ENCODE measurements at regions not wholly inside any gene's neighbourhood (a gene's known extent, or its start where the extent isn't known, plus 50 kb on each side); places are given as distances from the start of the nearest gene placed in this dataset.
"Not testable (repeated sequence)": the region's sequence is repeated elsewhere in the genome, so short reads cannot be mapped to it uniquely, and the experiment has no call there.

DNA sequence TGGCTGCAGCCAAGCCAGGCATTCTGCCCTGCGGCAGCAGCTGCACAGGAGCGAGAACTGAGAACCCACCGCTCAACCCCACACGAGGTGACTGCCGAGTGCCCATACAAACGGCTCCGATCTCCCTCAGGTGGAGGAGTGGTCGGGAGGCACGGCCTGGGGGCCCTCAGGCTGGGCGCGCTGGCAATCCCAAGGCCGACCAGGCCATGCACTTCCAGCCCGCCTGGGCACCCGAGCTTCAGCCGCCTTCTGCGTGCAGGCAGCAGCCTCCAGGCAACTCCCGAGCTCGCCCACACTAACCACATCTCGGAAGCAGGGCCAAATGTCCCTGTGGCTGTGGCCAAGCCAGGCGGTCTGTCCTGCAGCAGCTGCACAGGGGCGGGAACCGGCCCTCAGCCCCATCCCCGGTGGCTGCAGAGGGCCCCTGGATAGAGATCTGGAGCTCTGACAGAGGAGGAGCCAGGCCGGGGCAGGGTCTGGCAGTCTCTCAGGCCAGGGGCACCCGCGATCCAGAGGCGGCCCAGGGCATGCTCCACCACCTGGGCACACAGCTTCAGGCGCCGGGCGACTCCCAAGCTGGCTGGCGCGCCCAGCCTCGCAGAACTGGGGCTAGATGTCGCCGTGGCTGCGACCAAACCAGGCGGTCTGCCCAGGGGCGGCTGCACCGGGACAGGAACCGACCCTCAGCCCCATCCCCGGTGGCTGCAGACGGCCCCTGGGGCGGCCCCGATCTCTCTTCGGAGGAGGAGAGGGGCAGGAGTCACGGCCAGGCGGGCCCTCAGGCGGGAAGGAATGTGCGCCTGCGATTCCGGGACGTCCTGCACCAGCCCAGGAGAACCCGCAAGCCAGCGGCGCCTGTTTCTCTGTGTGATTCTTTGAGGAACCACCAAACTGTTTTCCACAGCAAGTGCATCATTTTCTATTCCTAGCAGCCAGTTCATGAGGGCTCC lies 538.0 kb downstream of the CWH43 start:
- intact Hi-C loops (cut with micrococcal nuclease); H3K4me3 Mint-ChIP-seq; DNase-seq (ENCODE audit: low spot score); H3K27ac Mint-ChIP-seq; H3K36me3 Mint-ChIP-seq (ENCODE audit: low read depth); H3K9me3 Mint-ChIP-seq; H3K27me3 Mint-ChIP-seq (ENCODE audit: insufficient read depth); H3K4me1 Mint-ChIP-seq (ENCODE audit: low read depth): not testable (repeated sequence)

GRCh38 chr4:49558916-49559676 lies 573.0 kb downstream of the CWH43 start:
- H3K27ac Mint-ChIP-seq; H3K4me1 Mint-ChIP-seq (ENCODE audit: low read depth); H3K4me3 Mint-ChIP-seq; DNase-seq (ENCODE audit: low spot score); H3K36me3 Mint-ChIP-seq (ENCODE audit: low read depth); intact Hi-C loops (cut with micrococcal nuclease); H3K27me3 Mint-ChIP-seq (ENCODE audit: insufficient read depth): not testable (repeated sequence)
- H3K9me3 Mint-ChIP-seq = peaks cover 24% of the 10 kb centered on the region

GRCh38 chr4:49560131-49560816 lies 574.2 kb downstream of the CWH43 start:
- DNase-seq (ENCODE audit: low spot score); H3K4me1 Mint-ChIP-seq (ENCODE audit: low read depth); H3K4me3 Mint-ChIP-seq; H3K27ac Mint-ChIP-seq; H3K27me3 Mint-ChIP-seq (ENCODE audit: insufficient read depth); intact Hi-C loops (cut with micrococcal nuclease); H3K36me3 Mint-ChIP-seq (ENCODE audit: low read depth): not testable (repeated sequence)
- peaks cover 20% of the 10 kb centered on the region for H3K9me3 Mint-ChIP-seq

DNA sequence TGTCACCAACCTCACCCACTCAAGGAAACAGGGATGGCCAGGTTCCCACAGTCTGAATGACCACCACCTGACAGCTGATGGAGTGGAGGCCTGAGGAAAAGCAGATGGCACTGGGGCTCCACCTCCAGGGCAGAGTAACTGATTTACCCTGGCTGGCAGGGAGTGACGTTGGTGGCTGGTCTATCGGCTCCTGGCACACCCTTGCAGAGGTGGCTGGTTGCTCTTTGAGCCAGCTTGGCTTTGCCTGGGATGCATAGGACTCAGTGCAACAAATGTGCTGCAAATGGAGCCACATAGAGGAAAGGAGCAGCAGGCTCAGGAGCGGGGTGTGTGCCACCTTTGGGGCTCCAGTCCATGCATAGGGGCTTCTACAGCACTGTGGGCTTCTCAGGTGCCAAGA lies 574.8 kb downstream of the CWH43 start:
- intact Hi-C loops (cut with micrococcal nuclease); DNase-seq (ENCODE audit: low spot score); H3K4me3 Mint-ChIP-seq: not testable (repeated sequence)

GRCh38 chr4:49570248-49570647 lies 584.2 kb downstream of the CWH43 start:
- H3K27ac Mint-ChIP-seq; H3K4me3 Mint-ChIP-seq; DNase-seq (ENCODE audit: low spot score); H3K36me3 Mint-ChIP-seq (ENCODE audit: low read depth); intact Hi-C loops (cut with micrococcal nuclease); H3K27me3 Mint-ChIP-seq (ENCODE audit: insufficient read depth); H3K4me1 Mint-ChIP-seq (ENCODE audit: low read depth): not testable (repeated sequence)
- peaks cover 49% of the 10 kb centered on the region for H3K9me3 Mint-ChIP-seq

More for the DNA sequence above, 574.8 kb downstream of the CWH43 start:
- H3K9me3 Mint-ChIP-seq = peaks cover 20% of the 10 kb centered on the region
- H3K4me1 Mint-ChIP-seq (ENCODE audit: low read depth); H3K27me3 Mint-ChIP-seq (ENCODE audit: insufficient read depth); H3K27ac Mint-ChIP-seq; H3K36me3 Mint-ChIP-seq (ENCODE audit: low read depth): not testable (repeated sequence)

GRCh38 chr4:49573666-49574215 lies 587.7 kb downstream of the CWH43 start:
- H3K27me3 Mint-ChIP-seq (ENCODE audit: insufficient read depth); H3K4me1 Mint-ChIP-seq (ENCODE audit: low read depth); intact Hi-C loops (cut with micrococcal nuclease); H3K4me3 Mint-ChIP-seq; H3K36me3 Mint-ChIP-seq (ENCODE audit: low read depth); H3K27ac Mint-ChIP-seq; DNase-seq (ENCODE audit: low spot score): not testable (repeated sequence)
- peaks cover 58% of the 10 kb centered on the region for H3K9me3 Mint-ChIP-seq

- H3K4me3 Mint-ChIP-seq; H3K36me3 Mint-ChIP-seq (ENCODE audit: low read depth); H3K4me1 Mint-ChIP-seq (ENCODE audit: low read depth); intact Hi-C loops (cut with micrococcal nuclease); H3K27ac Mint-ChIP-seq; DNase-seq (ENCODE audit: low spot score); H3K27me3 Mint-ChIP-seq (ENCODE audit: insufficient read depth): not testable (repeated sequence)
- H3K9me3 Mint-ChIP-seq = peaks cover 60% of the 10 kb centered on the region
Measured at GRCh38 chr4:49575250-49575649, 589.2 kb downstream of the CWH43 start.

- H3K27ac Mint-ChIP-seq; H3K4me3 Mint-ChIP-seq; intact Hi-C loops (cut with micrococcal nuclease); H3K4me1 Mint-ChIP-seq (ENCODE audit: low read depth); H3K27me3 Mint-ChIP-seq (ENCODE audit: insufficient read depth); DNase-seq (ENCODE audit: low spot score); H3K36me3 Mint-ChIP-seq (ENCODE audit: low read depth): not testable (repeated sequence)
- H3K9me3 Mint-ChIP-seq = peaks cover 45% of the 10 kb centered on the region
Measured at GRCh38 chr4:49578371-49578770, 592.3 kb downstream of the CWH43 start.

DNA sequence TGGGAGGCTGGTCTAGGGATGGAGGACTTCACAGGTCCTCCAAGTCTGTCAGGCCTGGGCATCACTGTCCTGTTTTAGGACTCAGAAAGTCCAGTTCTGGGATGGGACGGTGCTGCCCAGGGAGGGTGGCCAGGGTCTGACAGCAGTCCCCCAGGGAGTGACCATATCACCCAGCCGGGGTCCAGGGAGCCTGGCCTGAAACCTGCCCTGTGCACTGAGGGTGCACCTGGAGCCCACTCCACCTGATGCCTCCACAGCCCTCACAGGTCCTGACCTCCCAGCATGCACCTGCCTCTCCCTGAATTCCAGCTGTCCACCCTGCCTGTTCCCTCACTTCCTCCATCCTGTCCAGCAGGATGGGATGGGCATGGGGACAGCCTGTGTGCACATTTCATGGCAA lies 592.8 kb downstream of the CWH43 start:
- DNase-seq (ENCODE audit: low spot score); H3K27me3 Mint-ChIP-seq (ENCODE audit: insufficient read depth); H3K36me3 Mint-ChIP-seq (ENCODE audit: low read depth); H3K4me1 Mint-ChIP-seq (ENCODE audit: low read depth); H3K4me3 Mint-ChIP-seq; H3K27ac Mint-ChIP-seq; intact Hi-C loops (cut with micrococcal nuclease): not testable (repeated sequence)
- peaks cover 44% of the 10 kb centered on the region for H3K9me3 Mint-ChIP-seq

- intact Hi-C loops (cut with micrococcal nuclease) = not testable (repeated sequence)
Measured at GRCh38 chr4:49580166-49580565, 594.1 kb downstream of the CWH43 start.

DNA sequence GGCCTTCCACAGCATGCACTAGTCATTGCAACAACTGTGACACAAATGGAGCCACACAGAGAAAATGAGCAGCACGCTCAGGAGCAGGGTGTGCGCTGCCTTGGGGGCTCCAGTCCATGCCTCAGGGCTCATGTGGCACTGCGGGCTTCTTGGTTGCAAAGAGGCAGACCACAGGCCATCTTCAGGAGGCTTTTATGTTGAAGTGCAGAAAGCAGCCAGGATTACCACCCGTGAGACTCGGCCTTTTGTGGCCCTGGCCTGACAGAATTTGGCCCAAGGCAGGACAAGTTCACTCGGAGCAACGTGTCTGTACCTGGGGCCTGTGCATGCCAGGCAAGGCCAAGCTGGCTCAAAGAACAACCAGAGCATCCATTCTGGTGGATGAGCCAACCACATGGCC lies 602.3 kb downstream of the CWH43 start:
- peaks cover 10% of the 10 kb centered on the region for H3K9me3 Mint-ChIP-seq
- H3K4me1 Mint-ChIP-seq (ENCODE audit: low read depth); H3K4me3 Mint-ChIP-seq: not testable (repeated sequence)

More at GRCh38 chr4:49580166-49580565, 594.1 kb downstream of the CWH43 start:
- not testable (repeated sequence) for H3K36me3 Mint-ChIP-seq (ENCODE audit: low read depth); DNase-seq (ENCODE audit: low spot score); H3K27me3 Mint-ChIP-seq (ENCODE audit: insufficient read depth); H3K4me1 Mint-ChIP-seq (ENCODE audit: low read depth); H3K27ac Mint-ChIP-seq; H3K4me3 Mint-ChIP-seq
- H3K9me3 Mint-ChIP-seq = peaks cover 37% of the 10 kb centered on the region

GRCh38 chr4:49618436-49618835 lies 632.4 kb downstream of the CWH43 start:
- DNase-seq (ENCODE audit: low spot score); H3K4me1 Mint-ChIP-seq (ENCODE audit: low read depth); H3K4me3 Mint-ChIP-seq; H3K27ac Mint-ChIP-seq; H3K27me3 Mint-ChIP-seq (ENCODE audit: insufficient read depth); H3K36me3 Mint-ChIP-seq (ENCODE audit: low read depth); intact Hi-C loops (cut with micrococcal nuclease); H3K9me3 Mint-ChIP-seq: not testable (repeated sequence)

More for the DNA sequence above, 602.3 kb downstream of the CWH43 start:
- DNase-seq (ENCODE audit: low spot score); H3K27me3 Mint-ChIP-seq (ENCODE audit: insufficient read depth); H3K27ac Mint-ChIP-seq; intact Hi-C loops (cut with micrococcal nuclease); H3K36me3 Mint-ChIP-seq (ENCODE audit: low read depth): not testable (repeated sequence)
